IPS-NIHi7 (cell line): ENCODE measurements at regions not wholly inside any gene's neighbourhood (a gene's known extent, or its start where the extent isn't known, plus 50 kb on each side); places are given as distances from the start of the nearest gene placed in this dataset.

Source experiments
- DNase-seq: peaks from one replicate; pipeline ENCODE4 v3.0.0; 2012; ENCODE audit warnings: mixed read lengths; ENCODE audit errors: extremely low spot score

GRCh38 chr4:163966612-163967011, 472.1 kb downstream of the TMA16 start:
- DNase-seq = no peak

GRCh38 chr4:163967263-163967662, 472.8 kb downstream of the TMA16 start:
- DNase-seq = no peak

GRCh38 chr4:163967710-163968109, 473.2 kb downstream of the TMA16 start:
- no peak for DNase-seq

GRCh38 chr4:163969291-163969690, 474.8 kb downstream of the TMA16 start:
- DNase-seq = no peak

- DNase-seq = no peak
Observed at GRCh38 chr4:163976588-163976987, 482.1 kb downstream of the TMA16 start.

DNA sequence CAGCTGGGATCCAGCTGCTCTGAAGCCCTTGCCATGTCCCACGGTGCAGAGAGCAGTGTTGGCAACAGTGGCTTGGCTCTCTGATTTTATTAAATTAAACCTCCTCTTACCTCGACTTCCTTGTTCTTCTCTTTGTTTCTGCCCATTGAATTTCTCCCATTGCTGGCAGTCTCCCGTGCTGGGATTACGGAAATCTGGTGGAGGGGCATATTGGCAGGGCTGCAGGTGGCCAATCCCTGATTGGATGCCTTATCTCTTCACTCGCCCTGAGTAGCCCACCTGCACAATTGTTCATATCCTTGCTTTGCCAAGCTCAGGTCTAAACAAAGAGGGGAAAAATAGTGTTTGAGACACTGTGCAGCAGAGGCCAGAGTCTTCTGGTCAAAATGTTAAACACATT, 493.9 kb downstream of the TMA16 start:
- no peak for DNase-seq

GRCh38 chr4:163988865-163989264, 494.4 kb downstream of the TMA16 start:
- no peak for DNase-seq

GRCh38 chr4:163991298-163991865, 496.9 kb downstream of the TMA16 start:
- DNase-seq = no peak

DNA sequence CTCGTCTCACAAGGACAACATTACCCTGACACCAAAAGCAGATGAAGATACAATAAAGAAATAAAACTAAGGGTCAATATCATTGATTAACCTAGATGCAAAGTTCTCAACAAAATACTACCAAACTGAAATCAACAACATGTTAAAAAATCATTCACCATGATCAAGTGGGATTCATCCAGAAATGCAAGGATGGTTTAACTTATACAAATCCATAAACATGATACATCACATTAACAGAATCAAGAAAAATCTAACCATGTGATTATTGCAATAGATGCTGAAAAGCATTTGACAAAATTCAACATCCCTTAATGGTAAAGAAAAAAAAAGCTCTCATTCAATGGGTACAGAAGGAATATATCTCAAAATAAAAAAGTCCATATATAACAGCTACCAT, 514.9 kb downstream of the TMA16 start:
- no peak for DNase-seq

- DNase-seq = no peak
Observed at GRCh38 chr4:164011791-164012190, 517.3 kb downstream of the TMA16 start.

- DNase-seq = peak; percentile 68
Observed at GRCh38 chr4:164012396-164013027, 518.0 kb downstream of the TMA16 start.

GRCh38 chr4:164021947-164022346, 527.5 kb downstream of the TMA16 start:
- no peak for DNase-seq

DNA sequence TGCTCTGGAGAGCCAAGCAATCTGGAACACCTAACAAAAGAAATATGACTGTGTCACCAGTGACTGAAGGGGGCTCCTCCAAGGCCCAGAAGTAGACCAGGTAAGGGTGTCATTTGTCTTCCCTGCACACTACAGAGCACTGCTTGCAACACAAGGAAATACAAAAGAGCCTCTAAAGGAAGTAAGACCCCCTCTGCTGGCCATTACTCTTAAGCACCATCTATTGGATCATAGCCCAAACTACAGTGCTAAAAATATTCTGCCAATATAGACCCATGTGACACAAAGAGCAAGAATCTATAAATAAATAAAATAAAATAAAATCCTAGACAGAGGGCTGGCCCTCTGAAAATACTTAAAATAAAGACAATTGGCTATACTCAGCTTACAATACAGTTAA, 528.7 kb downstream of the TMA16 start:
- DNase-seq = peak; percentile 11

- DNase-seq = no peak
Observed at GRCh38 chr4:164027805-164028204, 533.3 kb downstream of the TMA16 start.

GRCh38 chr4:164039482-164039881, 545.0 kb downstream of the TMA16 start:
- no peak for DNase-seq

DNA sequence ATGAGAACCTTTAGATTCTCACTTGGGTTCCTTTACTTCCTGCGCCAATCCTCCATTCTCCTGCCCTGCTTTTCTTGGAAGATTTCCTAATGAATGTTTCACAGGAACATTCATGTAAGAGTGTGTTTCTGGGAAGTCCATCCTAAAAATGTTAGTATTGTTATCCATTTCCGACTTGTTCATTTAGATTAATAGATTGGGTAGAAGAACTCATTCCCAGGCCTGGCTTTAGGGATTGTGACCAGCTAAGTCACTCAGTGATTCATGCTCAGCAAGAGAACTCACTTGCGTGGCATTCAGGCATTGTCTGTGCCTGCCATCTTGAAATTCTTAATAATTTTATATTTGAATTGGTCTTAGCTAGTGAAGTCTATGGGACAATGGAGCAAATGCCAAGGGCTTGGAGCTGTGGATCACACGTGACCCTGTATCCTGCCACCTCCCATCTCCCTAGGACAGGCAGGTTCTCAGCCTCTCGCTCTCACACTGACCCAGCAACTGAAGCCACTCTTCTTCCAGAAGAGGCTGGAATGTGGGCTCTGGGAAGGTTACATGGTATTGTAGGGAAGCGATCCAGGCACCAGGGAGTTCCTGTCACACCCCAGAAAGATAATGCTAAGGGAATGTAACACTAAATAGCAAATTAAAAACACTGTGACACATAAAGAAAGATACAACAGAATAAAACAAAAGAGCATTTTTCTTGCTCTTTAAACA, 562.1 kb downstream of the TMA16 start:
- DNase-seq = no peak

GRCh38 chr4:164058776-164059445, 564.4 kb downstream of the TMA16 start:
- DNase-seq = no peak

DNA sequence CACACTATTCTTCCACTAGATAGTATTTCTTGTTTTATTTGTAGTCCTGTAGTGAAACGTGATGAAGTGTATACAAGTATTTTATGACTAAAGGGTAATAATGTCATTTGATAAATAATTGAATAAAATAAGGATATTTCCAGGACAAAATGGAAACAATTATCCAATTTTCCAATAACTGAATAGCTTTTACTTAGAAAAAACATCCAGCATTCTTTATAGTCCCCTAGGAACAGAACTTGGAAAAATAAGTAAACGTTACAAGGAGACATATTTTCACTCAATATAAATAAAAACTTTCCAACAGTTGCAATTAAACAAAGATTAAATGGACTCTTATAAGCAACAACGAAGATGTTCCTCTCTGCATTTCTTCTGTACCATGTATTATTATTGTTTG, 566.0 kb downstream of the TMA16 start:
- no peak for DNase-seq

DNA sequence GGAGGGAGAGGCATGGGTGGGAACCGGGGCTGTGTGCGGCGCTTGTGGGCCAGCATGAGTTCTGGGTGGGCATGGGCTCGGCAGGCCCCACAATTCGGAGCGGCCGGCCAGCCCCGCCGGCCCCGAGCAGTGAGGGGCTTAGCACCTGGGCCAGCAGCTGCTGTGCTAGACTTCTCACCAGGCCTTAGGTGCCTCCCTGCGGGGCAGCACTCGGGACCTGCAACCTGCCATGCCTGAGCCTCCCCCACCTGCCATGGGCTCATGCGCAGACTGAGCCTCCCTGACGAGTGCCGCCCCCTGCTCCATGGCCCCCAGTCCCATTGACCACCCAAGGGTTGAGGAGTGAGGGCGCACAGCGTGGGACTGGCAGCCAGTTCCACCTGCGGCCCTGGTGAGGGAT, 573.9 kb downstream of the TMA16 start:
- DNase-seq = no peak

- no peak for DNase-seq
Observed at GRCh38 chr4:164070625-164071024, 576.1 kb downstream of the TMA16 start.

DNA sequence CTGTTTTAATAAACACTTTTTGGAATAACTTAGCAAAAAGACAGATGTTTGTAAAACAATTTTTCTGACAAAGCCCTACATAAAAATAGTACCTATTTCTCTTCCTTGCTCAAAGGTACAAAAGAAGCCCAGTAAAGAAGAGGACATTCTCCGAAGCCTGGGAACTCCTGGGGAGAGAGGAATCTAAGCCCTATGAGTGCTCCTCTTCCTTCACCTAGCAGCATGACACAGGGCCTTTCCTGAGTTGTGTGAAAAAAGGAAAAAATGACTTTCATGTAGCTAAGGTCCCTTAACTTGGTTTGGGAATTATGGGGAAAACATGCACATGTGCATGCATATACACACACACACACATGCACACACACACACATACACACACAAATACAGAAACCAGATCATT, 586.9 kb downstream of the TMA16 start:
- DNase-seq = peak; percentile 14

GRCh38 chr4:164081801-164082200, 587.3 kb downstream of the TMA16 start:
- DNase-seq = no peak

DNA sequence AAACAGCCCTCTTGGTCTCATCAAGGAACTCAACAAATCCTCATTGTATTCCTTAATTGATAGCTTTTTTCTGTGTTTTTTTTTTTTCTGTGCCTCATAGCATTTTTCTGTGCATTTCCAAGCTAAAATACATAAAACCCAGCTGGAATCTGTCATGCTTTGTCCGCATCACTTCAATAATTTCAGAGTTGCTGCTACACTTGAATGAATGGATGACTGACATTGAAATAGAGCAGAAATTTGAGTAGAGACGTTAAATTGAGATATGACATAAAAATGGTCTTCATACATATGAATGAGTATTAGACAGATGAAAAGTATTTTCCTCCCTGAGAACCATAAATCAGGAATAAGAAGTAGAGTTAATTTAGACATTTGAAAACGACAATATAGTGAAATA, 593.2 kb downstream of the TMA16 start:
- no peak for DNase-seq
